Mucosa of descending colon (tissue), 3 donors: ENCODE measurements at regions not wholly inside any gene's neighbourhood (a gene's known extent, or its start where the extent isn't known, plus 50 kb on each side); places are given as distances from the start of the nearest gene placed in this dataset.

Source experiments
- ATAC-seq: fragments of 200-7000 bp; cut with Tn5 transposase; one replicate; pipeline ENCODE4 v1.9.1; 2020; ENCODE audit warnings: mild to moderate bottlenecking, moderate library complexity
- DNase-seq, 3 donors: peaks; one replicate each; pipeline ENCODE4 v3.0.0-alpha.2; 2020
- H3K36me3 ChIP-seq: fragments of 200-600 bp; one replicate; pipeline ENCODE4 v1.8.0; 2021; ENCODE audit warnings: low read depth, mild to moderate bottlenecking
- H3K4me1 ChIP-seq: fragments of 200-600 bp; one replicate; pipeline ENCODE4 v1.8.0; 2021; ENCODE audit warnings: low read depth, mild to moderate bottlenecking
- H3K4me3 ChIP-seq: fragments of 200-600 bp; one replicate; pipeline ENCODE4 v1.8.0; 2021; ENCODE audit warnings: mild to moderate bottlenecking
- H3K9me3 ChIP-seq: fragments of 200-600 bp; one replicate; pipeline ENCODE4 v1.8.0; 2021; ENCODE audit warnings: mild to moderate bottlenecking
- CTCF ChIP-seq: fragments of 200-600 bp; IDR thresholded peaks from one replicate; pipeline ENCODE4 v1.8.0; 2022; ENCODE audit warnings: antibody characterized with exemption, mild to moderate bottlenecking
- intact Hi-C, 2 donors: fragments of 100-400 bp; cut with DNase I in 1 of 2; cut with micrococcal nuclease in 1 of 2; formaldehyde crosslinking; loops; one replicate each; pipeline versions ENCODE4 v1.11.0 to v1.11.1; 2022; cut with DNase I, micrococcal nuclease
- donor health status: DM: no; HTN: no; CAD: no; lungs with moderate emphysema.
- donor health status: DM: no; HTN: no; CAD: no.
- donor health status: DM: no; HTN: yes; CAD: no.

DNA sequence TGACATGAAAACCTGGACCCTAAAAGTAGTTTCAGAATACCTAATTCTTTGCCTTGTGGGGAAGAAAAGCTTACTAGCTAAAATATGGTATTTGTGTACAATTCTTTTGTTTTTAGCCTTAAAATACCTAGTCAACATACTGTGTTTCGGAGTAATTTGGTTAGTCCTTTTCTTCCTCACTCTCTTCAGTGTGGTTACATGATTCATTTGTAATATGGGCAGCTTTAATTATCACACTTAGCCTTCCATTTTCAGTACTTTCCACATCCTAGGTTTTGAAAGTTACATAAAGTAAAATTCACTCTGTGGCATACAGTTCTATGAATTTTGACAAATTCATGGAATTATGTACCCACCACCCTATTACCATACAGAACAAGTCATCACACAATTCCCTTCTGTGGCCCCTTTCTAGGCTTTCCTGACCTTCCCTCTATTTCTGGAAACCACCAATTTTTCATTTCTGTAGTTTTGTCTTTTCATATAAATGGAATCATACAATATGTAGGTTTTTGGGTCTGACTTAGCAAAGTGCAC, 96.2 kb downstream of the EMX2 start:
- DNase-seq (no peak), ATAC-seq (no peak)
- Histone ChIP-seq H3K4me1 (no peaks in the 10 kb centered on the region), H3K9me3 (no peaks in the 10 kb centered on the region), H3K4me3 (no peak overlapping the region), H3K36me3 (no peaks in the 10 kb centered on the region)
- intact Hi-C loops: no loop called here
- no peak for TF ChIP-seq CTCF

- ATAC-seq (no peak), DNase-seq (no peak)
- Histone ChIP-seq H3K9me3 (no peaks in the 10 kb centered on the region), H3K4me3 (no peak overlapping the region), H3K36me3 (no peaks in the 10 kb centered on the region), H3K4me1 (no peaks in the 10 kb centered on the region)
- intact Hi-C loops: no loop called here
- TF ChIP-seq CTCF: no peak
These were observed 97.9 kb downstream of the EMX2 start for GRCh38 chr10:117640406-117640805.

DNA sequence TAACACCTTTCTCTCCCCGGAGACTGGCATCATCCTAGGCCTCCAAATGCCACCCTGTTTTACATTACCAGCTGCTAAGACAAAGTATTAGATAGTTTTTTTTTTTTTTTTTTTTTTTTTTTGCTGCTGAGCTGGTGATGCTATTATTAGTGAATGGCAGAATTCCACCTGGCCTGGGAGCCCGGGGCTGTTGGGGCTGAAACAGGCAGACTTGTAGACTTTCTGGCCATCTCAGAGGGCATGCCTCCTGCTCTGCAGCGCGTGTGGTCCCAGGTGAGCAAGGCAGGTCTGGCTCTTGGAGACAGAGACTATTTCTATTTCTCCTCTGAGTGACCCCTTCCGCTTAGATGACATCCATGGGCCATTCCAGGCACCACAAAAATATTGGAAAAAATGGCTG, 104.2 kb downstream of the EMX2 start:
- no peak for ATAC-seq
- intact Hi-C loops: no loop called here
- H3K9me3 ChIP-seq: no peaks in the 10 kb centered on the region
- H3K4me3 ChIP-seq: no peak overlapping the region
- H3K4me1 ChIP-seq: no peaks in the 10 kb centered on the region
- no peak for DNase-seq
- no peak for TF ChIP-seq CTCF
- no peaks in the 10 kb centered on the region for H3K36me3 ChIP-seq

DNA sequence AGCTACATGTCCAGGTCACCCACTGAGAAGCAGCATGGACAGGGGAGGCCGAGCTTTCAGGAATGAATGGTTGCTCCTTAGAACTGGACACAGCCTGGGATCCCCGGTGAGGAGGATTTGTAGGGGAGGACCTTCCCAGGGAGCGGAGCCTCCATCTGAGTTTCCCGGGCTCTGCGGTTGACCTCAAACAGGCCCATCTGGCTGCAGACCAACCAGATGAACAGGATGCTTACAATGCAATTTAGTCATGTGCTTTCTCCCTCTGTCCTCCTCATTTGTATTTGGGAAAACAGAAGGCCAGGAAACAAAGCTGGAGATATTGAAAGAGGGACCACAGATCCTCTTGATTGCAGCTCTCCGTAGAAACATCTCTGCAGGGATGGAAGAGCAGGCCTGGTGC, 104.8 kb downstream of the EMX2 start:
- DNase-seq (no peak), ATAC-seq (no peak)
- Histone ChIP-seq H3K4me3 (no peak overlapping the region), H3K9me3 (no peaks in the 10 kb centered on the region), H3K4me1 (no peaks in the 10 kb centered on the region), H3K36me3 (no peaks in the 10 kb centered on the region)
- TF ChIP-seq CTCF: no peak
- intact Hi-C loops: no loop called here

GRCh38 chr10:117651121-117651520, 108.6 kb downstream of the EMX2 start:
- H3K9me3 ChIP-seq: no peaks in the 10 kb centered on the region
- H3K4me1 ChIP-seq: no peaks in the 10 kb centered on the region
- no peak for DNase-seq
- no peak for TF ChIP-seq CTCF
- no peaks in the 10 kb centered on the region for H3K36me3 ChIP-seq
- ATAC-seq: no peak
- intact Hi-C loops: no loop called here
- H3K4me3 ChIP-seq: no peak overlapping the region
